Mesothelial cell of epicardium (in vitro differentiated cells): ENCODE measurements at regions not wholly inside any gene's neighbourhood (a gene's known extent, or its start where the extent isn't known, plus 50 kb on each side); places are given as distances from the start of the nearest gene placed in this dataset.

ENCODE experiments used
- DNase-seq, 2 experiments: peaks; one replicate each; pipeline ENCODE4 v3.0.0; 2021; ENCODE audit warnings: low spot score in 2 of 2; ENCODE audit not compliant: unreplicated experiment in 2 of 2
- H3K27ac Mint-ChIP-seq: 2 replicates; pipeline ENCODE4 v1.8.0; 2021; ENCODE audit warnings: mixed read lengths
- H3K27me3 Mint-ChIP-seq: 2 replicates; pipeline ENCODE4 v1.8.0; 2021; ENCODE audit warnings: low read depth, mixed read lengths
- H3K36me3 Mint-ChIP-seq: 2 replicates; pipeline ENCODE4 v1.8.0; 2021; ENCODE audit warnings: mixed read lengths
- H3K4me1 Mint-ChIP-seq: 2 replicates; pipeline ENCODE4 v1.8.0; 2021; ENCODE audit warnings: mixed read lengths
- H3K4me3 Mint-ChIP-seq: 2 replicates; pipeline ENCODE4 v1.8.0; 2021; ENCODE audit warnings: mild to moderate bottlenecking, moderate library complexity, mixed read lengths
- H3K9me3 Mint-ChIP-seq: 2 replicates; pipeline ENCODE4 v1.8.0; 2021; ENCODE audit warnings: mixed read lengths
- TF ChIP-seq, protein P1 (sequence below): fragments of 200-600 bp; sonication (generic); IDR thresholded peaks from one replicate; pipeline ENCODE4 v1.5.0; 2021; ENCODE audit warnings: antibody characterized with exemption; ENCODE audit not compliant: unreplicated experiment

- H3K9me3 Mint-ChIP-seq: no peaks in the 10 kb centered on the region
- DNase-seq: no peak
- TF ChIP-seq, protein P1, sequence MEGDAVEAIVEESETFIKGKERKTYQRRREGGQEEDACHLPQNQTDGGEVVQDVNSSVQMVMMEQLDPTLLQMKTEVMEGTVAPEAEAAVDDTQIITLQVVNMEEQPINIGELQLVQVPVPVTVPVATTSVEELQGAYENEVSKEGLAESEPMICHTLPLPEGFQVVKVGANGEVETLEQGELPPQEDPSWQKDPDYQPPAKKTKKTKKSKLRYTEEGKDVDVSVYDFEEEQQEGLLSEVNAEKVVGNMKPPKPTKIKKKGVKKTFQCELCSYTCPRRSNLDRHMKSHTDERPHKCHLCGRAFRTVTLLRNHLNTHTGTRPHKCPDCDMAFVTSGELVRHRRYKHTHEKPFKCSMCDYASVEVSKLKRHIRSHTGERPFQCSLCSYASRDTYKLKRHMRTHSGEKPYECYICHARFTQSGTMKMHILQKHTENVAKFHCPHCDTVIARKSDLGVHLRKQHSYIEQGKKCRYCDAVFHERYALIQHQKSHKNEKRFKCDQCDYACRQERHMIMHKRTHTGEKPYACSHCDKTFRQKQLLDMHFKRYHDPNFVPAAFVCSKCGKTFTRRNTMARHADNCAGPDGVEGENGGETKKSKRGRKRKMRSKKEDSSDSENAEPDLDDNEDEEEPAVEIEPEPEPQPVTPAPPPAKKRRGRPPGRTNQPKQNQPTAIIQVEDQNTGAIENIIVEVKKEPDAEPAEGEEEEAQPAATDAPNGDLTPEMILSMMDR: no peak
- H3K4me1 Mint-ChIP-seq: no peaks in the 10 kb centered on the region
- H3K27me3 Mint-ChIP-seq: peaks cover 17% of the 10 kb centered on the region
- no peaks in the 10 kb centered on the region for H3K36me3 Mint-ChIP-seq
- no peak overlapping the region for H3K4me3 Mint-ChIP-seq
- H3K27ac Mint-ChIP-seq: no peak overlapping the region
Measured at GRCh38 chr18:78664048-78664447, 315.6 kb upstream of the SALL3 start.

DNA sequence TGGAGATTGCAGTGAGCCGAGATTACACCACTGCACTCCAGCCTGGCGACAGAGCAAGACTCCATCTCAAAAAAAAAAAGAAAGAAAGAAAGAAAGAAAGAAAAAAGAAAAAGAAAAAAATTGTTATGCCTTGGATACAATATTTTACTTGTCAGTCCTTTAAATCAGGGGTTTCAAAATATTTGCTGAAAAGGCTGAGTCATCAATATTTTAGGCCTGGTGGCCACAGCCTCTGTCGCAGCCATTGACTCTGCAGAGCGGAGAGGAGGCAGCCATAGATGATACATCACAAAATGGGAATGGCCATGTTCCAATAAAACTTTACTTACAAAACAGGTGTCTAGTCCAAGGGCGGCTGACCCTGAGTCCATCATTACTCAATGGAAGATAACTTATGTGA, 314.8 kb upstream of the SALL3 start:
- no peaks in the 10 kb centered on the region for H3K4me1 Mint-ChIP-seq
- TF ChIP-seq, protein P1: no peak
- no peak for DNase-seq
- H3K36me3 Mint-ChIP-seq: no peaks in the 10 kb centered on the region
- H3K4me3 Mint-ChIP-seq: no peak overlapping the region
- peaks cover 17% of the 10 kb centered on the region for H3K27me3 Mint-ChIP-seq
- H3K27ac Mint-ChIP-seq: no peak overlapping the region
- no peaks in the 10 kb centered on the region for H3K9me3 Mint-ChIP-seq

DNA sequence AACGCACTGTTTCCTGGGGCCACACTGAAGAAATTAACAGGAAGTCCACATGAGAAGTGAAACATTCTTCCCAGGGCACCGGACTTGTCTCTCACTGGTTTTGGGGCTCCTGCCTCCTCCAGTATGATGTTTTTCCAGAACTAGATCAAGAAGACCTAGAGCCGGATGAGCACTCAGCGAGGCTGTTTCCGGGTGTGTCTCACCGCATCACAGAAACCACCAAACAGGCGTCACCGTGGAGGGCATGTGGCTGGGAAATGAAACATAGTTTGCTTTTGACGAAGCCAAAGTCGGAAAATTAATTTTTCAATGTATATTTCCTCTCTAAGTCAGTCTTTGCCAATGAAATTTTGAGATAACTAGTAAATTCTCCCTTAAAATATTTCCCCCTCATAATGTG, 314.0 kb upstream of the SALL3 start:
- no peaks in the 10 kb centered on the region for H3K36me3 Mint-ChIP-seq
- no peak for DNase-seq

GRCh38 chr18:78666666-78667335, 312.8 kb upstream of the SALL3 start:
- TF ChIP-seq, protein P1: no peak
- H3K27me3 Mint-ChIP-seq: peaks cover 10% of the 10 kb centered on the region
- H3K4me1 Mint-ChIP-seq: peaks cover 8% of the 10 kb centered on the region
- no peaks in the 10 kb centered on the region for H3K9me3 Mint-ChIP-seq
- H3K36me3 Mint-ChIP-seq: no peaks in the 10 kb centered on the region
- DNase-seq: no peak
- H3K27ac Mint-ChIP-seq: no peak overlapping the region
- H3K4me3 Mint-ChIP-seq: no peak overlapping the region

More for the DNA sequence above, 314.0 kb upstream of the SALL3 start:
- Mint-ChIP-seq H3K4me1 (peaks cover 3% of the 10 kb centered on the region), H3K27ac (no peak overlapping the region), H3K27me3 (peaks cover 11% of the 10 kb centered on the region), H3K4me3 (no peak overlapping the region), H3K9me3 (no peaks in the 10 kb centered on the region)
- TF ChIP-seq, protein P1: no peak

GRCh38 chr18:78670778-78671391, 308.7 kb upstream of the SALL3 start:
- Mint-ChIP-seq H3K4me1 (peaks cover 8% of the 10 kb centered on the region), H3K9me3 (no peaks in the 10 kb centered on the region), H3K27me3 (peaks cover 6% of the 10 kb centered on the region), H3K36me3 (no peaks in the 10 kb centered on the region), H3K27ac (no peak overlapping the region), H3K4me3 (no peak overlapping the region)
- DNase-seq: no peak
- TF ChIP-seq, protein P1: no peak
